Lower leg skin (tissue), 4 donors: ENCODE measurements at regions not wholly inside any gene's neighbourhood (a gene's known extent, or its start where the extent isn't known, plus 50 kb on each side); places are given as distances from the start of the nearest gene placed in this dataset.

Source experiments
- DNase-seq, 2 donors: peaks; one replicate each; pipeline ENCODE4 v3.0.0-alpha.2; 2019; ENCODE audit warnings: low spot score in 2 of 2
- H3K4me3 ChIP-seq: fragments of 200-600 bp; sonication (generic); 2 replicates; pipeline ENCODE4 v1.5.1; 2017; ENCODE audit warnings: mild to moderate bottlenecking, low read depth; ENCODE audit not compliant: poor library complexity, severe bottlenecking
- CTCF ChIP-seq, 3 donors: fragments of 450-650 bp; IDR thresholded peaks; one replicate each; pipeline ENCODE4 v1.5.1; 2016; ENCODE audit warnings: antibody characterized with exemption in 3 of 3, mild to moderate bottlenecking in 3 of 3, moderate library complexity in 2 of 3
- POLR2A ChIP-seq, 2 donors: fragments of 450-650 bp; IDR thresholded peaks; one replicate each; pipeline ENCODE4 v1.6.1; 2016 to 2017; ENCODE audit warnings: antibody characterized with exemption in 2 of 2, mild to moderate bottlenecking in 1 of 2, moderate library complexity in 1 of 2
- WGBS, 2 donors: methylation state at CpG; one replicate each; pipeline ENCODE4 v1.1.5; 2018; 5-methylcytosine and 5-hydroxymethylcytosine counted together
- intact Hi-C: fragments of 100-400 bp; cut with DNase I; formaldehyde crosslinking; loops from one replicate; pipeline ENCODE4 v1.15.0; 2023; ENCODE audit warnings: low total_unique reads

DNA sequence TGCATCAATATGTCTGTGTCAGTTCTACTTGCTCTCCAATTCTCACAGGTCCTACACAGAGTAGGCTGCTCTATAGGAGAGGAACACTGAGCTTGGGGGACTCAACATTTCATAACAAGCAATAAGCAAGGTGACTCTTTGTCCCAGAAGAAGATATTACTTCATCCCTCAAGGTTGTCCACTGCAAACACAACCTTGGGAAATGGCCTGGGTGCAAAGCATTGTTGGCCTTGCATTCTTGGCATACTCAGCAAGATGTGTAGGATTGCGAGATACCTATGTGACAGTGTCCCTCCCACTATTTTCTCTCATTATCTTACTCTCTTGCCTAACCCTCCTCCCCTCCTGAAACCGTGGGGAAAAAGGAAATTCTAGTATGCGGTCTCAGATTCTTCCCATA, 169.8 kb upstream of the FREM1 start:
- intact Hi-C loops, result no loop called here
- 86 to 87% methylated on average over 3 of the region's 3 CpGs for WGBS, 2 donors
- no peak for TF ChIP-seq POLR2A (IDR thresholded peaks at IDR 0.05)
- TF ChIP-seq CTCF (IDR thresholded peaks at IDR 0.05), result no peak
- H3K4me3 ChIP-seq, result no peak overlapping the region
- DNase-seq, result no peak

GRCh38 chr9:15077946-15078729, 167.9 kb upstream of the FREM1 start:
- DNase-seq, result no peak
- TF ChIP-seq CTCF (IDR thresholded peaks at IDR 0.05) (no peak), POLR2A (IDR thresholded peaks at IDR 0.05) (no peak)
- intact Hi-C loops, result no loop called here
- H3K4me3 ChIP-seq, result no peak overlapping the region
- 80 to 82% methylated on average over 7 of the region's 7 CpGs for WGBS, 2 donors

GRCh38 chr9:15073620-15074019, 163.4 kb upstream of the FREM1 start:
- 53 to 74% methylated on average over 2 of the region's 2 CpGs for WGBS, 2 donors
- no peak for DNase-seq
- intact Hi-C loops, result no loop called here
- TF ChIP-seq CTCF (IDR thresholded peaks at IDR 0.05), result no peak
- no peak for TF ChIP-seq POLR2A (IDR thresholded peaks at IDR 0.05)
- H3K4me3 ChIP-seq, result no peak overlapping the region

GRCh38 chr9:15070716-15071115, 160.5 kb upstream of the FREM1 start:
- TF ChIP-seq CTCF (IDR thresholded peaks at IDR 0.05) (no peak), POLR2A (IDR thresholded peaks at IDR 0.05) (no peak)
- H3K4me3 ChIP-seq, result no peak overlapping the region
- intact Hi-C loops, result no loop called here
- DNase-seq, result no peak
- 83 to 85% methylated on average over 2 of the region's 2 CpGs for WGBS, 2 donors

DNA sequence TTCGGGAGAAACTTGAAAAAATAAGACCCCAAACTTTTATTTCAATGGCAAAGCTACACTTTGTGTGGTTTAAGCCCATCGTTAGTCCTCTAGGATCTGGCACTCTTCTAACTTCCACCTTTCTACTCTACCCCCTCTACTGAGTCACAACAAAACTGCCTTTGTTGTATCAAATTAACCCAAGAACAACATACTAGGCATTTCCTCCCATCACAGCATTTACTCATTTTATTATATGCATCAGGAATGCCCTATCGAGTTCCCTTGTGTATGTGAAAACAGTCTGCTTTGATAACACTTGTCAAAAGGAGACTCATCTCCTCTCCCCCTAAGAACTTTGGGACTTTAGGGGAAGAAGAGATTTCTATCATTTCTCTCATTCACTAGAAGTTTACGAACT, 158.9 kb upstream of the FREM1 start:
- TF ChIP-seq CTCF (IDR thresholded peaks at IDR 0.05) (no peak), POLR2A (IDR thresholded peaks at IDR 0.05) (no peak)
- WGBS, 2 donors, result 75 to 76% methylated on average over 4 of the region's 4 CpGs
- intact Hi-C loops, result no loop called here
- no peak overlapping the region for H3K4me3 ChIP-seq
- DNase-seq, result no peak

DNA sequence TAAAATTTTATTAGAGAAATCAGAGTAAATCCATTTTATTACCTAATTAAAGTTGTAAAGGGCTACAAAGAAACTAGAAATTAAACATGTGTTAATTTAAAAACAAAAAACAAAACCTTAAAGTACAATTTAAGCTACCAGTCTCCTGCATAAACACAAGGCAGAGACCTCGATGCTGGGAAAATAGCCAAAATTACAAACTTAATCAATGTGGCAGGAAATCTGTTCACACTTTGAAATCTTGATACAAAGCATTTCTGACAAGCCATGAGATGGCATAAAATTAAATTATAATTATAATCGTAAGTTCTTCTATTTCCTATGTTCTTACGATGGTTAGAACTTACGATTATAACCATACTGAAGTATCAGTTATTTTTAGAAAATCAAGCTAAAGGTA, 158.0 kb upstream of the FREM1 start:
- TF ChIP-seq CTCF (IDR thresholded peaks at IDR 0.05) (no peak), POLR2A (IDR thresholded peaks at IDR 0.05) (no peak)
- no peak for DNase-seq
- no peak overlapping the region for H3K4me3 ChIP-seq
- 60 to 61% methylated on average over 4 of the region's 4 CpGs for WGBS, 2 donors
- intact Hi-C loops, result no loop called here
